Astrocyte (in vitro differentiated cells and primary cell): ENCODE measurements at regions not wholly inside any gene's neighbourhood (a gene's known extent, or its start where the extent isn't known, plus 50 kb on each side); places are given as distances from the start of the nearest gene placed in this dataset.

Experiments
- DNase-seq: peaks from one replicate; pipeline ENCODE4 v3.0.0-alpha.2; 2010; ENCODE audit warnings: low read depth
- FAIRE-seq: peaks from 2 replicates; lab custom pipeline; 2011; peaks lifted over from hg19 to GRCh38; lab: Jason Lieb, UNC
- H2AFZ ChIP-seq: 2 replicates; pipeline ENCODE4 v1.6.0; 2012; ENCODE audit warnings: low read depth, low read length, inconsistent platforms
- H3K27ac ChIP-seq: 2 replicates; pipeline ENCODE4 v1.5.1; 2011; ENCODE audit warnings: low read depth, low read length, inconsistent platforms
- H3K27me3 ChIP-seq: 2 replicates; pipeline ENCODE4 v1.6.0; 2011; ENCODE audit warnings: low read length, inconsistent platforms; ENCODE audit not compliant: insufficient read depth
- H3K36me3 ChIP-seq: 2 replicates; pipeline ENCODE4 v1.5.1; 2011; ENCODE audit warnings: low read length, inconsistent platforms; ENCODE audit not compliant: insufficient read depth
- H3K4me1 ChIP-seq: 2 replicates; pipeline ENCODE4 v1.5.1; 2011; ENCODE audit warnings: low read length, inconsistent platforms; ENCODE audit not compliant: insufficient read depth
- H3K4me2 ChIP-seq: 2 replicates; pipeline ENCODE4 v1.6.0; 2012; ENCODE audit warnings: low read length, inconsistent platforms
- H3K4me3 ChIP-seq: 2 replicates; pipeline ENCODE4 v1.5.1; 2011; ENCODE audit warnings: low read depth, mild to moderate bottlenecking, low read length, inconsistent platforms; ENCODE audit not compliant: insufficient read depth
- H3K79me2 ChIP-seq: 2 replicates; pipeline ENCODE4 v1.6.0; 2012; ENCODE audit warnings: mild to moderate bottlenecking, low read length, inconsistent platforms; ENCODE audit not compliant: insufficient read depth
- H3K9ac ChIP-seq: 2 replicates; pipeline ENCODE4 v1.6.0; 2012; ENCODE audit warnings: mild to moderate bottlenecking, low read length, inconsistent platforms
- H3K9me3 ChIP-seq: 2 replicates; pipeline ENCODE4 v1.5.1; 2012; ENCODE audit warnings: low read depth, mild to moderate bottlenecking, low read length, inconsistent platforms; ENCODE audit not compliant: insufficient read depth
- H4K20me1 ChIP-seq: 2 replicates; pipeline ENCODE4 v1.6.0; 2012; ENCODE audit warnings: low read length, inconsistent platforms; ENCODE audit not compliant: insufficient read depth
- H3K27ac Mint-ChIP-seq: one replicate; pipeline ENCODE4 v1.8.0; 2021; ENCODE audit warnings: mild to moderate bottlenecking, mixed read lengths; ENCODE audit not compliant: unreplicated experiment
- H3K27me3 Mint-ChIP-seq: one replicate; pipeline ENCODE4 v1.8.0; 2021; ENCODE audit warnings: low read depth, mixed read lengths; ENCODE audit not compliant: unreplicated experiment
- H3K36me3 Mint-ChIP-seq: one replicate; pipeline ENCODE4 v1.8.0; 2021; ENCODE audit warnings: low read depth, mixed read lengths; ENCODE audit not compliant: unreplicated experiment
- H3K4me1 Mint-ChIP-seq: one replicate; pipeline ENCODE4 v1.8.0; 2021; ENCODE audit warnings: low read depth, mixed read lengths; ENCODE audit not compliant: unreplicated experiment
- H3K4me3 Mint-ChIP-seq: one replicate; pipeline ENCODE4 v1.8.0; 2021; ENCODE audit warnings: mild to moderate bottlenecking, moderate library complexity, mixed read lengths; ENCODE audit not compliant: unreplicated experiment
- H3K9me3 Mint-ChIP-seq: one replicate; pipeline ENCODE4 v1.8.0; 2021; ENCODE audit warnings: mild to moderate bottlenecking, mixed read lengths; ENCODE audit not compliant: unreplicated experiment
- CTCF ChIP-seq: IDR thresholded peaks from 2 replicates; pipeline ENCODE4 v1.5.1; 2011; ENCODE audit warnings: low read depth, mild to moderate bottlenecking, inconsistent platforms, low read length, moderate library complexity; ENCODE audit not compliant: insufficient read depth
- EZH2 ChIP-seq: IDR thresholded peaks from 2 replicates; pipeline ENCODE4 v1.6.1; 2012; ENCODE audit warnings: mild to moderate bottlenecking, low read length, inconsistent platforms; ENCODE audit not compliant: insufficient read depth

GRCh38 chr6:111952821-111953540 lies 79.7 kb upstream of the FYN start:
- H3K4me3 ChIP-seq, result no peak overlapping the region
- no peaks in the 10 kb centered on the region for H3K36me3 Mint-ChIP-seq
- no peak for TF ChIP-seq CTCF
- TF ChIP-seq EZH2, result no peak
- peaks cover 2% of the 10 kb centered on the region for H3K4me1 ChIP-seq
- DNase-seq, result no peak
- no peak overlapping the region for H2AFZ ChIP-seq
- H3K27ac Mint-ChIP-seq, result no peak overlapping the region
- peak; percentile 45 for FAIRE-seq
- H3K4me1 Mint-ChIP-seq, result peaks cover 2% of the 10 kb centered on the region
- H3K9me3 Mint-ChIP-seq, result no peaks in the 10 kb centered on the region
- no peaks in the 10 kb centered on the region for H3K9me3 ChIP-seq
- H3K4me2 ChIP-seq, result no peak overlapping the region
- H3K79me2 ChIP-seq, result no peaks in the 10 kb centered on the region
- H3K36me3 ChIP-seq, result no peaks in the 10 kb centered on the region
- H3K9ac ChIP-seq, result no peak overlapping the region
- H4K20me1 ChIP-seq, result no peaks in the 10 kb centered on the region
- no peaks in the 10 kb centered on the region for H3K27me3 ChIP-seq
- no peak overlapping the region for H3K4me3 Mint-ChIP-seq
- peaks cover 2% of the 10 kb centered on the region for H3K27me3 Mint-ChIP-seq
- H3K27ac ChIP-seq, result no peak overlapping the region

GRCh38 chr6:111956098-111956497 lies 82.8 kb upstream of the FYN start:
- no peaks in the 10 kb centered on the region for H4K20me1 ChIP-seq
- no peak overlapping the region for H3K27ac Mint-ChIP-seq
- H3K4me3 ChIP-seq, result no peak overlapping the region
- H3K79me2 ChIP-seq, result no peaks in the 10 kb centered on the region
- no peaks in the 10 kb centered on the region for H3K9me3 Mint-ChIP-seq
- no peaks in the 10 kb centered on the region for H3K36me3 Mint-ChIP-seq
- no peak overlapping the region for H2AFZ ChIP-seq
- TF ChIP-seq CTCF (no peak), EZH2 (no peak)
- H3K9me3 ChIP-seq, result no peaks in the 10 kb centered on the region
- H3K4me2 ChIP-seq, result no peak overlapping the region
- peaks cover 2% of the 10 kb centered on the region for H3K27me3 Mint-ChIP-seq
- H3K36me3 ChIP-seq, result no peaks in the 10 kb centered on the region
- H3K9ac ChIP-seq, result no peak overlapping the region
- H3K27ac ChIP-seq, result no peak overlapping the region
- peaks cover 3% of the 10 kb centered on the region for H3K4me1 Mint-ChIP-seq
- no peak for FAIRE-seq
- H3K27me3 ChIP-seq, result no peaks in the 10 kb centered on the region
- H3K4me3 Mint-ChIP-seq, result no peak overlapping the region
- H3K4me1 ChIP-seq, result peaks cover 2% of the 10 kb centered on the region
- DNase-seq, result no peak

- no peaks in the 10 kb centered on the region for H3K27me3 Mint-ChIP-seq
- H3K27ac Mint-ChIP-seq, result no peak overlapping the region
- H3K9me3 Mint-ChIP-seq, result no peaks in the 10 kb centered on the region
- Histone ChIP-seq H3K79me2 (no peaks in the 10 kb centered on the region), H3K36me3 (no peaks in the 10 kb centered on the region), H3K27ac (no peak overlapping the region), H3K27me3 (no peaks in the 10 kb centered on the region), H4K20me1 (no peaks in the 10 kb centered on the region), H3K9me3 (no peaks in the 10 kb centered on the region), H3K9ac (no peak overlapping the region), H3K4me2 (no peak overlapping the region), H3K4me1 (peaks cover 2% of the 10 kb centered on the region), H3K4me3 (no peak overlapping the region), H2AFZ (no peak overlapping the region)
- H3K4me1 Mint-ChIP-seq, result peaks cover 3% of the 10 kb centered on the region
- FAIRE-seq, result no peak
- no peak for TF ChIP-seq CTCF
- TF ChIP-seq EZH2, result no peak
- DNase-seq, result no peak
- H3K36me3 Mint-ChIP-seq, result no peaks in the 10 kb centered on the region
- no peak overlapping the region for H3K4me3 Mint-ChIP-seq
These were observed 84.5 kb upstream of the FYN start for GRCh38 chr6:111957623-111958315.
